Pancreas (tissue), 10 donors: ENCODE measurements at regions not wholly inside any gene's neighbourhood (a gene's known extent, or its start where the extent isn't known, plus 50 kb on each side); places are given as distances from the start of the nearest gene placed in this dataset.

Experiments used
- ATAC-seq, 4 donors: fragments of 200-7000 bp; cut with Tn5 transposase; one replicate each; pipeline versions ENCODE4 v1.8.0 to v1.9.1; 2020; ENCODE audit warnings: mild to moderate bottlenecking in 4 of 4, moderate library complexity in 4 of 4
- DNase-seq, 6 donors: peaks; one replicate each; pipeline ENCODE4 v3.0.0-alpha.2; 2020
- FAIRE-seq: peaks from 2 replicates; lab custom pipeline; 2012; peaks lifted over from hg19 to GRCh38; lab: Jason Lieb, UNC
- H3K27ac ChIP-seq, 4 donors: fragments of 200-600 bp; sonication (generic); 1 replicate in 3 of 4; 2 replicates in 1 of 4; pipeline versions ENCODE4 v1.5.0 to v1.8.0; 2020
- H3K27me3 ChIP-seq, 4 donors: fragments of 200-600 bp; one replicate each; pipeline ENCODE4 v1.8.0; 2021
- H3K36me3 ChIP-seq, 3 donors: fragments of 200-600 bp; sonication (generic) in 1 of 3; one replicate each; pipeline versions ENCODE4 v1.5.0 to v1.8.0; 2020 to 2021
- H3K4me1 ChIP-seq, 3 donors: fragments of 200-600 bp; one replicate each; pipeline ENCODE4 v1.8.0; 2021
- H3K4me3 ChIP-seq, 4 donors: fragments of 200-600 bp; sonication (generic) in 2 of 4; one replicate each; pipeline versions ENCODE4 v1.5.0 to v1.8.0; 2020 to 2021
- H3K9me3 ChIP-seq, 4 donors: fragments of 200-600 bp; one replicate each; pipeline ENCODE4 v1.8.0; 2021
- CTCF ChIP-seq, 4 donors: fragments of 200-600 bp; sonication (generic) in 3 of 4; IDR thresholded peaks; one replicate each; pipeline versions ENCODE4 v1.5.0 to v1.8.0; 2021; ENCODE audit warnings: antibody characterized with exemption in 4 of 4
- WGBS, 2 donors: extraction: QIAGEN DNeasy Blood & Tissue Kit; methylation state at CpG; one replicate each; pipeline ENCODE4 v1.1.7; 2013; 5-methylcytosine and 5-hydroxymethylcytosine counted together
- intact Hi-C, 3 donors: fragments of 100-400 bp; cut with DNase I; formaldehyde crosslinking; loops; one replicate each; pipeline versions ENCODE4 v1.11.1 to v1.14.2; 2022
- donor health status: healthy with polysubstance abuse.
- donor health status: DM: no; HTN: no; CAD: no; lungs with moderate emphysema.
- donor health status: DM: no; HTN: no; CAD: no.
- donor health status: control.
- donor health status: control.
- donor health status: Bipolar disorder and iron deficiency.
- donor health status: DM: yes; HTN: yes; CAD: no.
- donor health status: DM: no; HTN: no; CAD: no.
- donor health status: DM: no; HTN: no; CAD: no.
- donor health status: DM: yes; HTN: yes; CAD: no.

- H3K9me3 ChIP-seq: no peaks in the 10 kb centered on the region
- ATAC-seq (no peak), DNase-seq (no peak), FAIRE-seq (no peak)
- no peaks in the 10 kb centered on the region for H3K27me3 ChIP-seq
- intact Hi-C loops: no loop called here
- H3K36me3 ChIP-seq: no peaks in the 10 kb centered on the region
- 64 to 82% methylated on average over 6 of the region's 6 CpGs for WGBS, 2 donors
- H3K4me1 ChIP-seq: no peaks in the 10 kb centered on the region
- no peak for TF ChIP-seq CTCF (IDR thresholded peaks at IDR 0.05)
- H3K27ac ChIP-seq: no peak overlapping the region
- H3K4me3 ChIP-seq: no peak overlapping the region
These were observed 153.1 kb downstream of the ZNF365 start for GRCh38 chr10:62527019-62527827.

- no peaks in the 10 kb centered on the region for H3K36me3 ChIP-seq
- peak in 2 of 4 donors; percentile 46 to 54 for ATAC-seq
- FAIRE-seq: no peak
- H3K9me3 ChIP-seq: no peaks in the 10 kb centered on the region
- H3K4me3 ChIP-seq: no peak overlapping the region
- H3K27me3 ChIP-seq: no peaks in the 10 kb centered on the region
- no peak for TF ChIP-seq CTCF (IDR thresholded peaks at IDR 0.05)
- intact Hi-C loops: no loop called here
- H3K27ac ChIP-seq: no peak overlapping the region
- no peaks in the 10 kb centered on the region for H3K4me1 ChIP-seq
- no peak for DNase-seq
- 29 to 44% methylated on average over 1 of the region's 1 CpG for WGBS, 2 donors
These were observed 154.3 kb downstream of the ZNF365 start for GRCh38 chr10:62528441-62528840.

GRCh38 chr10:62529396-62529795, 155.2 kb downstream of the ZNF365 start:
- intact Hi-C loops: no loop called here
- Histone ChIP-seq H3K27me3 (no peaks in the 10 kb centered on the region), H3K4me1 (no peaks in the 10 kb centered on the region), H3K27ac (no peak overlapping the region), H3K9me3 (no peaks in the 10 kb centered on the region), H3K36me3 (no peaks in the 10 kb centered on the region), H3K4me3 (no peak overlapping the region)
- TF ChIP-seq CTCF (IDR thresholded peaks at IDR 0.05): no peak
- no peak for ATAC-seq
- no peak for DNase-seq
- 38 to 48% methylated on average over 2 of the region's 2 CpGs for WGBS, 2 donors
- no peak for FAIRE-seq

GRCh38 chr10:62534031-62534430, 159.9 kb downstream of the ZNF365 start:
- Histone ChIP-seq H3K27me3 (no peaks in the 10 kb centered on the region), H3K9me3 (no peaks in the 10 kb centered on the region), H3K36me3 (no peaks in the 10 kb centered on the region), H3K27ac (no peak overlapping the region), H3K4me3 (no peak overlapping the region), H3K4me1 (no peaks in the 10 kb centered on the region)
- no peak for TF ChIP-seq CTCF (IDR thresholded peaks at IDR 0.05)
- ATAC-seq (no peak), DNase-seq (no peak), FAIRE-seq (no peak)
- intact Hi-C loops: no loop called here
- WGBS, 2 donors: 48 to 62% methylated on average over 2 of the region's 2 CpGs

GRCh38 chr10:62538606-62539005, 164.4 kb downstream of the ZNF365 start:
- DNase-seq (no peak), FAIRE-seq (no peak), ATAC-seq (peak in 1 of 4 donors; percentile 36)
- intact Hi-C loops: no loop called here
- H3K9me3 ChIP-seq: no peaks in the 10 kb centered on the region
- WGBS, 2 donors: 70 to 81% methylated on average over 6 of the region's 6 CpGs
- H3K27me3 ChIP-seq: no peaks in the 10 kb centered on the region
- no peak overlapping the region for H3K27ac ChIP-seq
- H3K36me3 ChIP-seq: no peaks in the 10 kb centered on the region
- TF ChIP-seq CTCF (IDR thresholded peaks at IDR 0.05): no peak
- H3K4me3 ChIP-seq: no peak overlapping the region
- H3K4me1 ChIP-seq: no peaks in the 10 kb centered on the region
